ENCODE measurements at regions not wholly inside any gene's neighbourhood (a gene's known extent, or its start where the extent isn't known, plus 50 kb on each side); places are given as distances from the start of the nearest gene placed in this dataset.

DNA sequence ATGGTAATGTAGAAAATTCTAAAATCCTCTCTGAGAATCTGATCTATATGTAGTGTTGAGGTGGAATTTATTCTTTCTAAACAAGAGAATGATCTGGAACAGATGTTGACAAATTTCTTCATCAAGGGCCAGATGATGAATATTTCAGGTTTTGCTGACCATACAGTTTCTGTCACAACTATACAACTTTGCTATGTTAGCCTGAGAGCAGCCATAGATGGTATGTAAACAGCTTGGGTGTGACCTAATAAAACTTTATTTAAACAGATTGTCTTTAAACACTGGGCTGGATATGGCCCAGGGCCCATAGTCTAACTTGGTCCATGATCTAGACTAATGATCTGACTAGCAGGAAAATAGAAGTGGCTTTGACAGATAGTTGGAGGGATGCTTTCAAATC is 213.6 kb upstream of the CELF2 start:
- Histone ChIP-seq H2AFZ (no peak overlapping the region), H3K4me1 (replicated peaks; ENCODE audit: insufficient read depth) (peaks cover 29% of the 10 kb centered on the region), H3K4me2 (no peak overlapping the region), H3K27me3 (ENCODE audit: insufficient read depth, low read depth) (no peaks in the 10 kb centered on the region), H3K36me3 (ENCODE audit: low read depth) (no peaks in the 10 kb centered on the region), H4K20me1 (ENCODE audit: insufficient read depth) (no peaks in the 10 kb centered on the region), H3K9me3 (ENCODE audit: insufficient read depth, low read depth) (no peaks in the 10 kb centered on the region), H3K79me2 (ENCODE audit: low read depth) (no peaks in the 10 kb centered on the region), H3K27ac (peak overlapping the region; percentile 87; the same call in 1 of the 2 replicates), H3K4me3 (no peak overlapping the region), H3K9me2 (ENCODE audit: insufficient read depth) (no peaks in the 10 kb centered on the region), H3F3A (ENCODE audit: insufficient read depth, low read depth) (peaks cover 24% of the 10 kb centered on the region)
- POLR2A ChIA-PET (ENCODE audit: unreplicated experiment), result no interaction called here
- DNase-seq, result no peak
- no TSS peak for BruUV-seq (replicated peaks)
- TF ChIP-seq, protein P1, sequence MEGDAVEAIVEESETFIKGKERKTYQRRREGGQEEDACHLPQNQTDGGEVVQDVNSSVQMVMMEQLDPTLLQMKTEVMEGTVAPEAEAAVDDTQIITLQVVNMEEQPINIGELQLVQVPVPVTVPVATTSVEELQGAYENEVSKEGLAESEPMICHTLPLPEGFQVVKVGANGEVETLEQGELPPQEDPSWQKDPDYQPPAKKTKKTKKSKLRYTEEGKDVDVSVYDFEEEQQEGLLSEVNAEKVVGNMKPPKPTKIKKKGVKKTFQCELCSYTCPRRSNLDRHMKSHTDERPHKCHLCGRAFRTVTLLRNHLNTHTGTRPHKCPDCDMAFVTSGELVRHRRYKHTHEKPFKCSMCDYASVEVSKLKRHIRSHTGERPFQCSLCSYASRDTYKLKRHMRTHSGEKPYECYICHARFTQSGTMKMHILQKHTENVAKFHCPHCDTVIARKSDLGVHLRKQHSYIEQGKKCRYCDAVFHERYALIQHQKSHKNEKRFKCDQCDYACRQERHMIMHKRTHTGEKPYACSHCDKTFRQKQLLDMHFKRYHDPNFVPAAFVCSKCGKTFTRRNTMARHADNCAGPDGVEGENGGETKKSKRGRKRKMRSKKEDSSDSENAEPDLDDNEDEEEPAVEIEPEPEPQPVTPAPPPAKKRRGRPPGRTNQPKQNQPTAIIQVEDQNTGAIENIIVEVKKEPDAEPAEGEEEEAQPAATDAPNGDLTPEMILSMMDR (conservative IDR thresholded peaks at IDR 0.05), result no peak
- no peak for TF ChIP-seq EZH2 (IDR thresholded peaks at IDR 0.05; ENCODE audit: low read depth)
- CTCF ChIA-PET, result no interaction called here
- intact Hi-C loops (cut with micrococcal nuclease; ENCODE audit: unreplicated experiment), result no loop called here

DNA sequence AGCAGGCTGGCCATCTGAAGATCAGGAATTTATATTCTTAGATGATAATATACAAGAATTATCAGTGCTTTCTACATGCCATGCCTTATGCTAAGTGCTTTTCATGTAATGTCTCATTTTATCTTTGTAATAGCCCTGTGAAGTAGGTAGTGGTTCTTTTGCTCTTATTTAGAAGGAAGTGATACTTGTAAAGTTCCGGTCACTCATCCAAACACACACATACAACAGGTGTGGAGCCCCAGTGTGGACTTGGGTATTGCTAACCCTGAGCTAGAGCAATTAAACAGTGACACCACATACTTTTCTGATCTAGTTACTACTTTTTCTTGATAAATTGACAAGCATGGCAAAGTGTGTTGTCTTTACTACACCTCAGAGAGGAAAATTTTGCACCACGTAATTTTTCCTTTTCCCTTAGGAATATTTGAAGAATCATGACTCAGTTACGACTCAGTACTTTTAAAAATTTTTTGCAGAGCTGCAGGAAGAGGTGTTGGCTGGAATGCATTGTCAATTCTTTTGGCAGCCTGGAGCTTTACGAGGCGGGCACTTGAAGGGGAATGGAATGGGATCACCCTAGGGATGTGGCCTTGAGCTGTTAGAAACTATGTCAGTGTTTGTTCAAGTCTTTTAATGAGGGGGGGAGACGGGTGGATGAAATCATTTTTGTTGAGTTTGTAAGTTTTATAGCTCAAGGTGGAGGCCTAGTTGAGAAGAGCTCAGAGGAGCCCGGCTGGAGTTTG is 212.5 kb upstream of the CELF2 start:
- peak; percentile 58 to 90 for DNase-seq
- TF ChIP-seq, protein P1 (conservative IDR thresholded peaks at IDR 0.05), result no peak
- TF ChIP-seq EZH2 (IDR thresholded peaks at IDR 0.05; ENCODE audit: low read depth), result no peak
- Histone ChIP-seq H3K9me3 (ENCODE audit: insufficient read depth, low read depth) (no peaks in the 10 kb centered on the region), H3K27ac (peak overlapping the region; percentile 87), H3K79me2 (ENCODE audit: low read depth) (no peaks in the 10 kb centered on the region), H3K36me3 (ENCODE audit: low read depth) (no peaks in the 10 kb centered on the region), H3F3A (ENCODE audit: insufficient read depth, low read depth) (peaks cover 24% of the 10 kb centered on the region), H3K27me3 (ENCODE audit: insufficient read depth, low read depth) (no peaks in the 10 kb centered on the region), H3K4me1 (replicated peaks; ENCODE audit: insufficient read depth) (peaks cover 29% of the 10 kb centered on the region), H4K20me1 (ENCODE audit: insufficient read depth) (no peaks in the 10 kb centered on the region), H3K4me3 (no peak overlapping the region), H3K9me2 (ENCODE audit: insufficient read depth) (no peaks in the 10 kb centered on the region), H3K4me2 (peak overlapping the region; percentile 45), H2AFZ (peak overlapping the region; percentile 64)
- no TSS peak for BruUV-seq (replicated peaks)
- intact Hi-C loops (cut with micrococcal nuclease; ENCODE audit: unreplicated experiment), result loop anchor here (1.0 kb wide), 1 partner anchor 11 kb away; no protein-coding TSS in a partner anchor
- ChIA-PET CTCF (no interaction called here), POLR2A (ENCODE audit: unreplicated experiment) (interaction anchor here (0.6 to 1.1 kb wide), 4 partner anchors 11 to 1036 kb away, joined by 3 to 8 read pairs (median 4); no protein-coding TSS in a partner anchor)

DNA sequence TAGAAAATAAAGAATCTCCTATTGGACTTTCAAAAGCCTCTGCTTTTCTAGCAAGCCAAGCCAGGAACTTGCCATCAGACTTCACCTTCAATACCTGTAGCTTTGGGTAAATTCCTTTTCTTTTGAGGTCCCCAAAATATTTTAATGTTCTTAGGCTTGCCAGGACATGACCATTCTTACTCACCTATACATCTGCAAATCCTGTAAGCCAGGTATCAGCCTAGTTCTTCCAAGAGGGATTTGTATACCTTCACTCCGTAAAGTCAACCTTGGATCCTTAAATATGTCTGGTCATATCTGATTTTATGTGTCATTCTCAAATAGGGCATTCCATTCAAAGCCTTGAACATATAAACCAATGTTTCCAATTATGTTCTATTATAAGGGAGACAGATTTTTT is 210.6 kb upstream of the CELF2 start:
- peaks cover 24% of the 10 kb centered on the region for H3F3A ChIP-seq (ENCODE audit: insufficient read depth, low read depth)
- H3K4me3 ChIP-seq, result no peak overlapping the region
- no peak overlapping the region for H3K27ac ChIP-seq
- intact Hi-C loops (cut with micrococcal nuclease; ENCODE audit: unreplicated experiment), result no loop called here
- no TSS peak for BruUV-seq (replicated peaks)
- no peaks in the 10 kb centered on the region for H3K27me3 ChIP-seq (ENCODE audit: insufficient read depth, low read depth)
- no peaks in the 10 kb centered on the region for H3K36me3 ChIP-seq (ENCODE audit: low read depth)
- H3K9me2 ChIP-seq (ENCODE audit: insufficient read depth), result no peaks in the 10 kb centered on the region
- H3K4me1 ChIP-seq (replicated peaks; ENCODE audit: insufficient read depth), result peaks cover 29% of the 10 kb centered on the region
- no peaks in the 10 kb centered on the region for H4K20me1 ChIP-seq (ENCODE audit: insufficient read depth)
- TF ChIP-seq EZH2 (IDR thresholded peaks at IDR 0.05; ENCODE audit: low read depth), result no peak
- TF ChIP-seq, protein P1 (conservative IDR thresholded peaks at IDR 0.05), result no peak
- H3K9me3 ChIP-seq (ENCODE audit: insufficient read depth, low read depth), result no peaks in the 10 kb centered on the region
- CTCF ChIA-PET, result no interaction called here
- no peak overlapping the region for H3K4me2 ChIP-seq
- no peak overlapping the region for H2AFZ ChIP-seq
- POLR2A ChIA-PET (ENCODE audit: unreplicated experiment), result no interaction called here
- DNase-seq, result no peak
- no peaks in the 10 kb centered on the region for H3K79me2 ChIP-seq (ENCODE audit: low read depth)
